ENCODE measurements at regions not wholly inside any gene's neighbourhood (a gene's known extent, or its start where the extent isn't known, plus 50 kb on each side); places are given as distances from the start of the nearest gene placed in this dataset.

DNA sequence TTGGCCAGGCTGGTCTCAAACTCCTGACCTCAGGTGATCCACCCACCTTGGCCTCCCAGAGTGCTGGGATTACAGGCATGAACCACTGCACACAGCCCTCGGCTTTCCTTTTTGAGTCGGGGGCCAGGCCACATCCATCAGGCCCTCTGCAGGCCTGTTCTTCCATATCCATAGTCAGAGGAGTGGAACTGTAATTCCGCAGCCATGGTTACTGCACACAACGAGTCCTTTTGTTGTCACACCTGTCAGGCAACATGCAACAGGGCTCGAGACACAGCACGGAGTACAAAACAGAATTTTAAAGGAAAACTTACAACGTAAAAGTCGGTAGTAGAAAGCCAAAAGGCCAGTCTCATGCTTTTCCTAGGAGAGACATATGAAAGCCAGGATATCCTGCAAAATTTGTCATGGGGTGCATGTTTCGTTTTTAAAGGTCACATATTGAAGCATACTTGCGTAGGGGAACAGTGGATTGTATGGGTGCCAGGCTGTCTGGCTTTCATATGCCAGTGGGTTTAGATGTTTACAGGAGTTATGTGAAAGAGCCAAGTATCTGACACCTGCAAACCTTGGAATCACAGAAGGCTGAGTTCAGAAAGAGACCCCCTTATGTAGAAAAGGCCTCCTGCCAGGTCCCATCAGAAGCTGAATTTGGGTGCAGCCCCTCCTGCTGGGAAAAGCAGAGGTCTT, 63.2 kb upstream of the LPP start:
- H3K4me1 ChIP-seq (ENCODE audit: control insufficient read depth, insufficient read depth, low read length): no peaks in the 10 kb centered on the region
- TF ChIP-seq SIN3A (IDR thresholded peaks at IDR 0.05; ENCODE audit: borderline replicate concordance, insufficient read depth, low read depth, low read length) (no peak), TCF7L2 (IDR thresholded peaks at IDR 0.05; ENCODE audit: low read depth, low read length) (no peak), POLR2AphosphoS5 (IDR thresholded peaks at IDR 0.05; ENCODE audit: low read depth, low read length) (no peak)
- TF ChIP-seq, protein P1, sequence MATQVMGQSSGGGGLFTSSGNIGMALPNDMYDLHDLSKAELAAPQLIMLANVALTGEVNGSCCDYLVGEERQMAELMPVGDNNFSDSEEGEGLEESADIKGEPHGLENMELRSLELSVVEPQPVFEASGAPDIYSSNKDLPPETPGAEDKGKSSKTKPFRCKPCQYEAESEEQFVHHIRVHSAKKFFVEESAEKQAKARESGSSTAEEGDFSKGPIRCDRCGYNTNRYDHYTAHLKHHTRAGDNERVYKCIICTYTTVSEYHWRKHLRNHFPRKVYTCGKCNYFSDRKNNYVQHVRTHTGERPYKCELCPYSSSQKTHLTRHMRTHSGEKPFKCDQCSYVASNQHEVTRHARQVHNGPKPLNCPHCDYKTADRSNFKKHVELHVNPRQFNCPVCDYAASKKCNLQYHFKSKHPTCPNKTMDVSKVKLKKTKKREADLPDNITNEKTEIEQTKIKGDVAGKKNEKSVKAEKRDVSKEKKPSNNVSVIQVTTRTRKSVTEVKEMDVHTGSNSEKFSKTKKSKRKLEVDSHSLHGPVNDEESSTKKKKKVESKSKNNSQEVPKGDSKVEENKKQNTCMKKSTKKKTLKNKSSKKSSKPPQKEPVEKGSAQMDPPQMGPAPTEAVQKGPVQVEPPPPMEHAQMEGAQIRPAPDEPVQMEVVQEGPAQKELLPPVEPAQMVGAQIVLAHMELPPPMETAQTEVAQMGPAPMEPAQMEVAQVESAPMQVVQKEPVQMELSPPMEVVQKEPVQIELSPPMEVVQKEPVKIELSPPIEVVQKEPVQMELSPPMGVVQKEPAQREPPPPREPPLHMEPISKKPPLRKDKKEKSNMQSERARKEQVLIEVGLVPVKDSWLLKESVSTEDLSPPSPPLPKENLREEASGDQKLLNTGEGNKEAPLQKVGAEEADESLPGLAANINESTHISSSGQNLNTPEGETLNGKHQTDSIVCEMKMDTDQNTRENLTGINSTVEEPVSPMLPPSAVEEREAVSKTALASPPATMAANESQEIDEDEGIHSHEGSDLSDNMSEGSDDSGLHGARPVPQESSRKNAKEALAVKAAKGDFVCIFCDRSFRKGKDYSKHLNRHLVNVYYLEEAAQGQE (IDR thresholded peaks at IDR 0.05; ENCODE audit: insufficient read depth in 1 of 2, low read depth in 2 of 2, low read length in 1 of 2): no peak
- TF ChIP-seq, protein P2, sequence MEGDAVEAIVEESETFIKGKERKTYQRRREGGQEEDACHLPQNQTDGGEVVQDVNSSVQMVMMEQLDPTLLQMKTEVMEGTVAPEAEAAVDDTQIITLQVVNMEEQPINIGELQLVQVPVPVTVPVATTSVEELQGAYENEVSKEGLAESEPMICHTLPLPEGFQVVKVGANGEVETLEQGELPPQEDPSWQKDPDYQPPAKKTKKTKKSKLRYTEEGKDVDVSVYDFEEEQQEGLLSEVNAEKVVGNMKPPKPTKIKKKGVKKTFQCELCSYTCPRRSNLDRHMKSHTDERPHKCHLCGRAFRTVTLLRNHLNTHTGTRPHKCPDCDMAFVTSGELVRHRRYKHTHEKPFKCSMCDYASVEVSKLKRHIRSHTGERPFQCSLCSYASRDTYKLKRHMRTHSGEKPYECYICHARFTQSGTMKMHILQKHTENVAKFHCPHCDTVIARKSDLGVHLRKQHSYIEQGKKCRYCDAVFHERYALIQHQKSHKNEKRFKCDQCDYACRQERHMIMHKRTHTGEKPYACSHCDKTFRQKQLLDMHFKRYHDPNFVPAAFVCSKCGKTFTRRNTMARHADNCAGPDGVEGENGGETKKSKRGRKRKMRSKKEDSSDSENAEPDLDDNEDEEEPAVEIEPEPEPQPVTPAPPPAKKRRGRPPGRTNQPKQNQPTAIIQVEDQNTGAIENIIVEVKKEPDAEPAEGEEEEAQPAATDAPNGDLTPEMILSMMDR (IDR thresholded peaks at IDR 0.05): no peak
- in situ Hi-C loops (cut with HindIII; ENCODE audit: low pct_unique_long_range_greater_than_20kb, low sequenced_read_pairs) (no loop called here), intact Hi-C loops (cut with micrococcal nuclease; ENCODE audit: unreplicated experiment) (no loop called here)
- no peaks in the 10 kb centered on the region for H3K9me3 ChIP-seq (ENCODE audit: control insufficient read depth, insufficient read depth, low read depth, low read length)
- H3K27me3 ChIP-seq (ENCODE audit: control insufficient read depth, insufficient read depth, low read length): no peaks in the 10 kb centered on the region
- no peak for ATAC-seq
- no peaks in the 10 kb centered on the region for H3K36me3 ChIP-seq (ENCODE audit: control insufficient read depth, insufficient read depth, low read length)
- ChIA-PET POLR2A (no interaction called here), CTCF (no interaction called here)
- BruUV-seq (replicated peaks): no TSS peak
- H3K27ac ChIP-seq (ENCODE audit: low read length): no peak overlapping the region
- no peak for DNase-seq (ENCODE audit: low read depth, low spot score)
- H3K4me3 ChIP-seq (ENCODE audit: low read depth in 2 of 2, low read length in 2 of 2): no peak overlapping the region

DNA sequence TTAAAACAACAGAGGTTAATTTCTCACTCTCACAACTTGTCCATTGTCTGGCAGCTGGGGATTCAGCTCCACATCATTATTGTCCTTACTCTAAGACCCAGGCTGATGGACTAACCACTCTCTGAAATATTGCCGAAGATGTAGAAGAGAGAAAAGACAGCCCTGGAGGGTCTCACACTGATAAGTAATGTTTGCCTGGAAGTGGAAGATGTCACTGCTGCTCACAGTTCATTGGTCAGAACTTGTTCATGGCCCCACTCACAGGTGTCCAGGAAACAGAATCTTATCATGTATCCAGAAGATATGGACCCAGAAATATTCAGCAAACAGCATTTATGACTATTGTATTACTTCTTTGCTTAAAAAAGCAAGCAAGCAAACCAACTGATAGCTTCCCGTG, 62.2 kb upstream of the LPP start:
- no peaks in the 10 kb centered on the region for H3K27me3 ChIP-seq (ENCODE audit: control insufficient read depth, insufficient read depth, low read length)
- CTCF ChIA-PET: no interaction called here
- in situ Hi-C loops (cut with HindIII; ENCODE audit: low pct_unique_long_range_greater_than_20kb, low sequenced_read_pairs) (no loop called here), intact Hi-C loops (cut with micrococcal nuclease; ENCODE audit: unreplicated experiment) (no loop called here)
- no peaks in the 10 kb centered on the region for H3K4me1 ChIP-seq (ENCODE audit: control insufficient read depth, insufficient read depth, low read length)
- no peak overlapping the region for H3K4me3 ChIP-seq (ENCODE audit: low read depth in 2 of 2, low read length in 2 of 2)
- H3K27ac ChIP-seq (ENCODE audit: low read length): no peak overlapping the region
- no peak for ATAC-seq
- POLR2A ChIA-PET: no interaction called here
- no peaks in the 10 kb centered on the region for H3K9me3 ChIP-seq (ENCODE audit: control insufficient read depth, insufficient read depth, low read depth, low read length)
- no peaks in the 10 kb centered on the region for H3K36me3 ChIP-seq (ENCODE audit: control insufficient read depth, insufficient read depth, low read length)
- DNase-seq (ENCODE audit: low read depth, low spot score): no peak
- no TSS peak for BruUV-seq (replicated peaks)
- TF ChIP-seq, protein P1 (IDR thresholded peaks at IDR 0.05; ENCODE audit: insufficient read depth in 1 of 2, low read depth in 2 of 2, low read length in 1 of 2): no peak
- TF ChIP-seq SIN3A (IDR thresholded peaks at IDR 0.05; ENCODE audit: borderline replicate concordance, insufficient read depth, low read depth, low read length) (no peak), TCF7L2 (IDR thresholded peaks at IDR 0.05; ENCODE audit: low read depth, low read length) (no peak), POLR2AphosphoS5 (IDR thresholded peaks at IDR 0.05; ENCODE audit: low read depth, low read length) (no peak)
- TF ChIP-seq, protein P2 (IDR thresholded peaks at IDR 0.05): no peak

All from Panc1 (cell line).